Upper lobe of left lung (tissue), 4 donors: ENCODE measurements at regions not wholly inside any gene's neighbourhood (a gene's known extent, or its start where the extent isn't known, plus 50 kb on each side); places are given as distances from the start of the nearest gene placed in this dataset.

Source experiments
- EP300 ChIP-seq, 4 donors: sonication (generic); formaldehyde crosslinking; IDR thresholded peaks; one replicate each; pipeline ENCODE4 v1.5.1; 2017; ENCODE audit warnings: antibody characterized with exemption in 4 of 4, control low read depth in 2 of 4
- POLR2A ChIP-seq, 4 donors: fragments of 450-650 bp; IDR thresholded peaks; one replicate each; pipeline ENCODE4 v1.5.1; 2016 to 2017; ENCODE audit warnings: antibody characterized with exemption in 4 of 4, mild to moderate bottlenecking in 2 of 4
- TF ChIP-seq, protein P1 (sequence below), 6 experiments: fragments of 450-650 bp in 4 of 6; fragments of 200-600 bp in 2 of 6; sonication (generic) in 2 of 6; IDR thresholded peaks; one replicate each; pipeline ENCODE4 v1.5.1; 2016 to 2019; ENCODE audit warnings: antibody characterized with exemption in 6 of 6

DNA sequence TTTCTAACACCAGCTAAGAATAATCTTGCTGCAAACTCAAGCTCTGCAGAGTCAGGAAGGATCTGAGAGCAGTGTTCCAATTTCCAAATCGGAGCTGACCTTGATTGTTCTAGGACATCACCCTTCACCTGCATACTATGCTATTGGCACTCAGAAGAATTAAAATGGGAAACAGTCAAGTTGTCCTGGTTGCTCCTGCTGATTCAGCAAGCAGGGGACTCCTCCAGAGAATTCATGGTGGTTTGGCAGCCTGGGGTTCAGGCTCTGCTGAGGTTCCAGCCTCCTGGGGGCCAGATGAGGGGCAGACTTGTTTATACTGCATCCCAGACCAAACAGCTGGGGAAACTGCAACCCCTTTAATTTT, 213.7 kb upstream of the ADAMTS9 start:
- TF ChIP-seq, protein P1, sequence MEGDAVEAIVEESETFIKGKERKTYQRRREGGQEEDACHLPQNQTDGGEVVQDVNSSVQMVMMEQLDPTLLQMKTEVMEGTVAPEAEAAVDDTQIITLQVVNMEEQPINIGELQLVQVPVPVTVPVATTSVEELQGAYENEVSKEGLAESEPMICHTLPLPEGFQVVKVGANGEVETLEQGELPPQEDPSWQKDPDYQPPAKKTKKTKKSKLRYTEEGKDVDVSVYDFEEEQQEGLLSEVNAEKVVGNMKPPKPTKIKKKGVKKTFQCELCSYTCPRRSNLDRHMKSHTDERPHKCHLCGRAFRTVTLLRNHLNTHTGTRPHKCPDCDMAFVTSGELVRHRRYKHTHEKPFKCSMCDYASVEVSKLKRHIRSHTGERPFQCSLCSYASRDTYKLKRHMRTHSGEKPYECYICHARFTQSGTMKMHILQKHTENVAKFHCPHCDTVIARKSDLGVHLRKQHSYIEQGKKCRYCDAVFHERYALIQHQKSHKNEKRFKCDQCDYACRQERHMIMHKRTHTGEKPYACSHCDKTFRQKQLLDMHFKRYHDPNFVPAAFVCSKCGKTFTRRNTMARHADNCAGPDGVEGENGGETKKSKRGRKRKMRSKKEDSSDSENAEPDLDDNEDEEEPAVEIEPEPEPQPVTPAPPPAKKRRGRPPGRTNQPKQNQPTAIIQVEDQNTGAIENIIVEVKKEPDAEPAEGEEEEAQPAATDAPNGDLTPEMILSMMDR (IDR thresholded peaks at IDR 0.05) = no peak
- no peak for TF ChIP-seq EP300 (IDR thresholded peaks at IDR 0.05)
- no peak for TF ChIP-seq POLR2A (IDR thresholded peaks at IDR 0.05)
